ENCODE measurements at regions not wholly inside any gene's neighbourhood (a gene's known extent, or its start where the extent isn't known, plus 50 kb on each side); places are given as distances from the start of the nearest gene placed in this dataset.

GRCh38 chr14:58820032-58820431 lies 182.3 kb downstream of the DACT1 start:
- no peak for DNase-seq
- no peaks in the 10 kb centered on the region for H3K36me3 ChIP-seq
- H3K27me3 ChIP-seq: no peaks in the 10 kb centered on the region

GRCh38 chr14:58821421-58821820 lies 183.7 kb downstream of the DACT1 start:
- no peak for DNase-seq
- no peak overlapping the region for H3K4me3 ChIP-seq (ENCODE audit: low read depth, low read length)
- no peak for TF ChIP-seq CTCF (IDR thresholded peaks at IDR 0.05; ENCODE audit: low read depth, low read length)
- no peaks in the 10 kb centered on the region for H3K9me3 ChIP-seq
- no peaks in the 10 kb centered on the region for H3K36me3 ChIP-seq
- no peaks in the 10 kb centered on the region for H3K4me1 ChIP-seq
- H3K27me3 ChIP-seq: no peaks in the 10 kb centered on the region

More at GRCh38 chr14:58820032-58820431, 182.3 kb downstream of the DACT1 start:
- Histone ChIP-seq H3K9me3 (no peaks in the 10 kb centered on the region), H3K4me3 (ENCODE audit: low read depth, low read length) (no peak overlapping the region), H3K4me1 (no peaks in the 10 kb centered on the region; the same call in 1 of the 2 replicates)
- no peak for TF ChIP-seq CTCF (IDR thresholded peaks at IDR 0.05; ENCODE audit: low read depth, low read length)

- TF ChIP-seq CTCF (IDR thresholded peaks at IDR 0.05; ENCODE audit: low read depth, low read length): no peak
- Histone ChIP-seq H3K9me3 (no peaks in the 10 kb centered on the region), H3K4me3 (ENCODE audit: low read depth, low read length) (no peak overlapping the region), H3K27me3 (no peaks in the 10 kb centered on the region), H3K4me1 (no peaks in the 10 kb centered on the region), H3K36me3 (no peaks in the 10 kb centered on the region)
- no peak for DNase-seq
These were observed 185.1 kb downstream of the DACT1 start for GRCh38 chr14:58822856-58823255.

- no peak for TF ChIP-seq CTCF (IDR thresholded peaks at IDR 0.05; ENCODE audit: low read depth, low read length)
- H3K9me3 ChIP-seq: no peaks in the 10 kb centered on the region
- H3K4me3 ChIP-seq (ENCODE audit: low read depth, low read length): no peak overlapping the region
- no peaks in the 10 kb centered on the region for H3K27me3 ChIP-seq
- no peaks in the 10 kb centered on the region for H3K36me3 ChIP-seq
- DNase-seq: no peak
- H3K4me1 ChIP-seq: no peaks in the 10 kb centered on the region
These were observed 185.6 kb downstream of the DACT1 start for GRCh38 chr14:58823312-58823711.

GRCh38 chr14:58824106-58824505 lies 186.3 kb downstream of the DACT1 start:
- no peak overlapping the region for H3K4me3 ChIP-seq (ENCODE audit: low read depth, low read length)
- no peaks in the 10 kb centered on the region for H3K27me3 ChIP-seq
- no peaks in the 10 kb centered on the region for H3K4me1 ChIP-seq
- H3K36me3 ChIP-seq: no peaks in the 10 kb centered on the region
- no peaks in the 10 kb centered on the region for H3K9me3 ChIP-seq
- no peak for TF ChIP-seq CTCF (IDR thresholded peaks at IDR 0.05; ENCODE audit: low read depth, low read length)
- DNase-seq: no peak

- Histone ChIP-seq H3K36me3 (no peaks in the 10 kb centered on the region), H3K4me3 (ENCODE audit: low read depth, low read length) (no peak overlapping the region), H3K9me3 (no peaks in the 10 kb centered on the region), H3K27me3 (no peaks in the 10 kb centered on the region), H3K4me1 (no peaks in the 10 kb centered on the region)
- DNase-seq: no peak
- no peak for TF ChIP-seq CTCF (IDR thresholded peaks at IDR 0.05; ENCODE audit: low read depth, low read length)
These were observed 187.0 kb downstream of the DACT1 start for GRCh38 chr14:58824796-58825195.
